ENCODE measurements at regions not wholly inside any gene's neighbourhood (a gene's known extent, or its start where the extent isn't known, plus 50 kb on each side); places are given as distances from the start of the nearest gene placed in this dataset.

DNA sequence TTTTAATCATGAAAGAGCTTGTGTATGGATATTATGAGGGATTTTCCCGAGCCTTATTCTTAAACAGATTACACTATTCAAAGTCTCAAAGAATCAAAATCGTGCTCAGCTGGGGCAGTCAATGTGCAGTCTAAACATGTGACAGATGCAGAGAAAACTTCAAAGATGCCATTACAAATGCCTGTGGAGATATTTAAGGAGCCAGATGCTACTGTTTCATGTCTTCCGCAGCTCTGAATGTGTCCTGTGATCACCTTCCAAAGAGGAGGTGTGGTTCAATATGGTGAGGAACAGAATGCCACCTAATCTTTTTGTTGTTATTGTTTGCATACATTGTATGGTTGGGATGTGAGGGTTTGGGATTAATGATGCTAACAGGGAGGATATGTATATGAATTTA, 593.3 kb upstream of the ARRDC3 start:
- DNase-seq (ENCODE audit: low read depth): no peak
- TF ChIP-seq, protein P1, sequence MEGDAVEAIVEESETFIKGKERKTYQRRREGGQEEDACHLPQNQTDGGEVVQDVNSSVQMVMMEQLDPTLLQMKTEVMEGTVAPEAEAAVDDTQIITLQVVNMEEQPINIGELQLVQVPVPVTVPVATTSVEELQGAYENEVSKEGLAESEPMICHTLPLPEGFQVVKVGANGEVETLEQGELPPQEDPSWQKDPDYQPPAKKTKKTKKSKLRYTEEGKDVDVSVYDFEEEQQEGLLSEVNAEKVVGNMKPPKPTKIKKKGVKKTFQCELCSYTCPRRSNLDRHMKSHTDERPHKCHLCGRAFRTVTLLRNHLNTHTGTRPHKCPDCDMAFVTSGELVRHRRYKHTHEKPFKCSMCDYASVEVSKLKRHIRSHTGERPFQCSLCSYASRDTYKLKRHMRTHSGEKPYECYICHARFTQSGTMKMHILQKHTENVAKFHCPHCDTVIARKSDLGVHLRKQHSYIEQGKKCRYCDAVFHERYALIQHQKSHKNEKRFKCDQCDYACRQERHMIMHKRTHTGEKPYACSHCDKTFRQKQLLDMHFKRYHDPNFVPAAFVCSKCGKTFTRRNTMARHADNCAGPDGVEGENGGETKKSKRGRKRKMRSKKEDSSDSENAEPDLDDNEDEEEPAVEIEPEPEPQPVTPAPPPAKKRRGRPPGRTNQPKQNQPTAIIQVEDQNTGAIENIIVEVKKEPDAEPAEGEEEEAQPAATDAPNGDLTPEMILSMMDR (IDR thresholded peaks at IDR 0.05; ENCODE audit: low read depth, low read length, missing control alignments): no peak
- H3K4me3 ChIP-seq (ENCODE audit: low read depth, low read length): no peak overlapping the region
- in situ Hi-C loops (cut with HindIII; ENCODE audit: low sequenced_read_pairs): no loop called here

DNA sequence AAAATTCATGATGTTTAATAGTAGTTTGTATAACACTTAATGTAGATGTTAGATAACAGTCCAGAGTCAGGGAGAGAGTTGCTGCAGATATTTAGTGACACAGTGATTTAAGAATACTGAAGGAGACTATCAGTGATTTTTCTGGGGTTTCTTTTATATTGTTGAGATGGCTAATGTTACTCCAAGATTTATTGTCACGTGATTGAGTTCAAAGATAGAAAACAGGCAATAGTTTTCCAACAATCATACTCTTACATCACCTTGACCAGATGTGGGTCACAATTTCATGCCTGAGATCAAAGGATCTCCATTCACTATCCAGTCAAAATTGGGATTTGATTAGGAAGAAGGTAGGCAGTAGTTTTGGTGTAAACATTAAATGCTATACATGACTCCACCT, 580.0 kb upstream of the ARRDC3 start:
- DNase-seq (ENCODE audit: low read depth): no peak
- TF ChIP-seq, protein P1 (IDR thresholded peaks at IDR 0.05; ENCODE audit: low read depth, low read length, missing control alignments): no peak
- H3K4me3 ChIP-seq (ENCODE audit: low read depth, low read length): no peak overlapping the region
- in situ Hi-C loops (cut with HindIII; ENCODE audit: low sequenced_read_pairs): no loop called here

DNA sequence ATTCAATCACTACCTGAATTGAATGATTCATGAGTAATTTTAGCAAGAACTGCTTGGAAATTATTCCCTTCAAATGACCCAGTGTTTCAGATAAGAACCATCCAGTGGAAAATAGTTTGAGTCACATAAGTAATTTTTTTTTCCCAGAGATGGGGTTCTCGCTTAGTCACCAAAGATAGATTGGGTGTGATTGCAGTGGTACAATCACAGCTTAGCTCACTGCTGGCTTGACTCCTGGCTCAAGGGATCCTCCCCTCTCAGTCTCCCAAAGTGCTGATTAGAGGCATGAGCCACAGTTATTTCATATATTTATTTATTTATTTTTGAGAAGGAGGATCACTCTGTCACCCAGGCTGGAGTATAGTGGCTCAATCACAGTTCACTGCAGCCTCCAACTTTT, 574.5 kb upstream of the ARRDC3 start:
- in situ Hi-C loops (cut with HindIII; ENCODE audit: low sequenced_read_pairs): loop anchor here (10.0 kb wide), 1 partner anchor 47 kb away; no protein-coding TSS in a partner anchor
- TF ChIP-seq, protein P1 (IDR thresholded peaks at IDR 0.05; ENCODE audit: low read depth, low read length, missing control alignments): no peak
- no peak overlapping the region for H3K4me3 ChIP-seq (ENCODE audit: low read depth, low read length)
- DNase-seq (ENCODE audit: low read depth): no peak

DNA sequence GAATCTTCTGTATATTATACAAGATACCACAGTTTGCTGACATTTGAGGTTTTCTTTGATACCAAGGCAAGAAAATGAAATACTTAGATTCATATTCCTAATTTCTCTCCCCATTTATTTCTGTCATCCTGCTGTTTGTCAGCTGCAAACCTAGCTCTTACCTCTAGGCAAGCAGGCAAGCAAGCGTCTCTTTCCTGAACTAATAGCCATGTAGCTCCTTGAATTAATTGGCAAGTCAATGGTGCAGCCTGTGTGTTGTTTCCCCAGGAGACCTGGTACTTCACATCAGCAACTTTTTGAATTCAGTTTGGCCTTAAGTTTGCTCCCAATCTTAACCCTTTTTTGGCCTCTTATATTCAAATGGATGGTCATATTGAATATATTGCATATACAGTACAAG, 573.6 kb upstream of the ARRDC3 start:
- in situ Hi-C loops (cut with HindIII; ENCODE audit: low sequenced_read_pairs): loop anchor here (10.0 kb wide), 1 partner anchor 48 kb away; no protein-coding TSS in a partner anchor
- TF ChIP-seq, protein P1 (IDR thresholded peaks at IDR 0.05; ENCODE audit: low read depth, low read length, missing control alignments): no peak
- no peak for DNase-seq (ENCODE audit: low read depth)
- no peak overlapping the region for H3K4me3 ChIP-seq (ENCODE audit: low read depth, low read length)

DNA sequence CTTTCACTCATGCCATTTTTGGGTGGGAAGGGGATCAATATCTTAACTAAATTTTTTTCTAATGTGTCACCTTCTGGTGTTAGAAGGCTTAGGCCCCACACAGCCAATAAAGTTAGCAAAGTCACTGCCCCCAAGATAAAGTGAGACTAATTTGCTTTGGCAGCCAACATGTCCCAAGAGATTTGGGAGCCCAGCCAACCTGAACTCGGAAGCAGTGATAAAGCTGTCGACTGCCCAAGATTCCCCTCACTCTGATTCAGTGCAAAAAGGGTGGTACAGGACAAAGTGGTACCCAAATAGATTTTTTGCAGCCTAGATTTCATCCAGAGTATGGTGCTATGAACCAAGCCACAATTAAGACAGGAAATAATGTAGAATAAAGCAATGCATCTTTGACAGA, 572.5 kb upstream of the ARRDC3 start:
- DNase-seq (ENCODE audit: low read depth): no peak
- no peak overlapping the region for H3K4me3 ChIP-seq (ENCODE audit: low read depth, low read length)
- TF ChIP-seq, protein P1 (IDR thresholded peaks at IDR 0.05; ENCODE audit: low read depth, low read length, missing control alignments): no peak
- in situ Hi-C loops (cut with HindIII; ENCODE audit: low sequenced_read_pairs): loop anchor here (10.0 kb wide), 1 partner anchor 49 kb away; no protein-coding TSS in a partner anchor

- TF ChIP-seq, protein P1 (IDR thresholded peaks at IDR 0.05; ENCODE audit: low read depth, low read length, missing control alignments): no peak
- H3K4me3 ChIP-seq (ENCODE audit: low read depth, low read length): no peak overlapping the region
- no peak for DNase-seq (ENCODE audit: low read depth)
- in situ Hi-C loops (cut with HindIII; ENCODE audit: low sequenced_read_pairs): loop anchor here (10.0 kb wide), 1 partner anchor 51 kb away; no protein-coding TSS in a partner anchor
These were observed 571.0 kb upstream of the ARRDC3 start for GRCh38 chr5:91954136-91954535.

All from astrocyte of the cerebellum (primary cell).